HepG2 (cell line): ENCODE measurements at regions not wholly inside any gene's neighbourhood (a gene's known extent, or its start where the extent isn't known, plus 50 kb on each side); places are given as distances from the start of the nearest gene placed in this dataset.

Source experiments
- ATM ChIP-seq: fragments of 450-650 bp; IDR thresholded peaks from 2 replicates; pipeline ENCODE4 v1.7.1; 2017; ENCODE audit warnings: mild to moderate bottlenecking, borderline replicate concordance
- CAMTA2 ChIP-seq: sonication (generic); formaldehyde crosslinking; IDR thresholded peaks from 2 replicates; pipeline ENCODE4 v1.4.0; 2020; ENCODE audit warnings: mild to moderate bottlenecking, missing genetic modification reagents, borderline replicate concordance
- CBX1 ChIP-seq: IDR thresholded peaks from one replicate; pipeline ENCODE4 v1.6.1; 2016; ENCODE audit warnings: antibody characterized with exemption, low read depth
- FIP1L1 ChIP-seq: fragments of 200-400 bp; formaldehyde crosslinking; IDR thresholded peaks from 2 replicates; pipeline ENCODE4 v1.6.1; 2018; ENCODE audit warnings: low read depth, mild to moderate bottlenecking, low read length, moderate library complexity, borderline replicate concordance; ENCODE audit not compliant: insufficient read depth
- FOXJ3 ChIP-seq: sonication (generic); formaldehyde crosslinking; IDR thresholded peaks from 2 replicates; pipeline ENCODE4 v1.4.0; 2020; ENCODE audit warnings: missing genetic modification reagents, mild to moderate bottlenecking, borderline replicate concordance
- HOXA3 ChIP-seq: sonication (generic); formaldehyde crosslinking; IDR thresholded peaks from 2 replicates; pipeline ENCODE4 v1.5.0; 2020; ENCODE audit warnings: missing genetic modification reagents
- LCORL ChIP-seq, 2 experiments: fragments of 450-650 bp in 1 of 2; sonication (generic) in 1 of 2; formaldehyde crosslinking in 1 of 2; IDR thresholded peaks; 2 replicates each; pipeline versions ENCODE4 v1.5.0 to v1.6.1; 2017 to 2020; ENCODE audit warnings: antibody characterized with exemption in 1 of 2, missing genetic modification reagents in 1 of 2
- MAFK ChIP-seq, 2 experiments: IDR thresholded peaks in 1 of 2; conservative IDR thresholded peaks in 1 of 2; 2 replicates each; pipeline ENCODE4 v1.6.1; 2011; ENCODE audit warnings: improper control_type of control experiment in 2 of 2, low read length in 2 of 2
- NCOA2 ChIP-seq: sonication (generic); formaldehyde crosslinking; IDR thresholded peaks from 2 replicates; pipeline ENCODE4 v1.8.0; 2022; ENCODE audit warnings: inconsistent platforms
- NFKBIZ ChIP-seq: IDR thresholded peaks from 2 replicates; pipeline ENCODE4 v1.6.1; 2018; ENCODE audit warnings: missing genetic modification reagents, missing compliant biosample characterization
- NR3C1 ChIP-seq: sonication (generic); formaldehyde crosslinking; IDR thresholded peaks from 2 replicates; pipeline ENCODE4 v1.4.0; 2020; ENCODE audit warnings: missing genetic modification reagents
- PAF1 ChIP-seq: IDR thresholded peaks from 2 replicates; pipeline ENCODE4 v1.6.1; 2016; ENCODE audit warnings: missing genetic modification reagents, missing compliant biosample characterization
- RBAK ChIP-seq: sonication (generic); formaldehyde crosslinking; IDR thresholded peaks from 2 replicates; pipeline ENCODE4 v1.5.1; 2020; ENCODE audit warnings: mild to moderate bottlenecking, missing genetic modification reagents
- RFX3 ChIP-seq: IDR thresholded peaks from 2 replicates; pipeline ENCODE4 v1.6.1; 2016; ENCODE audit warnings: missing biosample characterization, missing genetic modification reagents
- RXRA ChIP-seq: sonication (generic); formaldehyde crosslinking; IDR thresholded peaks from 2 replicates; pipeline ENCODE4 v1.5.1; 2020; ENCODE audit warnings: missing genetic modification reagents
- SKI ChIP-seq: fragments of 450-650 bp; IDR thresholded peaks from one replicate; pipeline ENCODE4 v1.6.1; 2018; ENCODE audit warnings: mild to moderate bottlenecking; ENCODE audit not compliant: partially characterized antibody
- SP4 ChIP-seq: sonication (generic); formaldehyde crosslinking; IDR thresholded peaks from 2 replicates; pipeline ENCODE4 v1.8.1; 2023; ENCODE audit warnings: mild to moderate bottlenecking, missing genetic modification reagents
- XBP1 ChIP-seq: sonication (generic); formaldehyde crosslinking; IDR thresholded peaks from 2 replicates; pipeline ENCODE4 v1.5.0; 2020; ENCODE audit warnings: missing genetic modification reagents
- ZBTB21 ChIP-seq: sonication (generic); formaldehyde crosslinking; IDR thresholded peaks from 2 replicates; pipeline ENCODE4 v1.4.0; 2020; ENCODE audit warnings: missing genetic modification reagents
- ZBTB3 ChIP-seq: sonication (generic); formaldehyde crosslinking; IDR thresholded peaks from 2 replicates; pipeline ENCODE4 v1.4.0; 2020; ENCODE audit warnings: low read depth, mild to moderate bottlenecking, moderate library complexity, missing genetic modification reagents, borderline replicate concordance
- ZBTB7A ChIP-seq: sonication (generic); formaldehyde crosslinking; IDR thresholded peaks from 2 replicates; pipeline ENCODE4 v1.8.0; 2022; ENCODE audit warnings: mild to moderate bottlenecking, missing genetic modification reagents
- ZFP82 ChIP-seq: sonication (generic); formaldehyde crosslinking; IDR thresholded peaks from 2 replicates; pipeline ENCODE4 v1.5.1; 2020; ENCODE audit warnings: mild to moderate bottlenecking, missing genetic modification reagents, borderline replicate concordance
- ZMAT3 ChIP-seq: sonication (generic); formaldehyde crosslinking; conservative IDR thresholded peaks from 2 replicates; pipeline ENCODE4 v1.7.0; 2021; ENCODE audit warnings: missing genetic modification reagents
- ZNF205 ChIP-seq: IDR thresholded peaks from 2 replicates; pipeline ENCODE4 v1.6.1; 2018; ENCODE audit warnings: missing biosample characterization, missing genetic modification reagents
- ZNF224 ChIP-seq: sonication (generic); formaldehyde crosslinking; IDR thresholded peaks from 2 replicates; pipeline ENCODE4 v1.5.0; 2020; ENCODE audit warnings: mild to moderate bottlenecking, missing genetic modification reagents
- ZNF333 ChIP-seq: sonication (generic); formaldehyde crosslinking; IDR thresholded peaks from 2 replicates; pipeline ENCODE4 v1.4.0; 2020; ENCODE audit warnings: mild to moderate bottlenecking, missing genetic modification reagents, borderline replicate concordance
- ZNF878 ChIP-seq: sonication (generic); formaldehyde crosslinking; IDR thresholded peaks from 2 replicates; pipeline ENCODE4 v1.8.1; 2023; ENCODE audit warnings: mild to moderate bottlenecking, missing genetic modification reagents, moderate library complexity
- ZNF883 ChIP-seq: sonication (generic); formaldehyde crosslinking; IDR thresholded peaks from 2 replicates; pipeline ENCODE4 v1.5.1; 2020; ENCODE audit warnings: mild to moderate bottlenecking, missing genetic modification reagents; ENCODE audit errors: not compliant biosample characterization
- TF ChIP-seq, protein P1 (sequence below): sonication (generic); formaldehyde crosslinking; IDR thresholded peaks from 2 replicates; pipeline ENCODE4 v1.5.1; 2020; ENCODE audit warnings: missing genetic modification reagents, mild to moderate bottlenecking, borderline replicate concordance
- TF ChIP-seq, protein P2 (sequence below): sonication (generic); formaldehyde crosslinking; IDR thresholded peaks from 2 replicates; pipeline ENCODE4 v1.4.0; 2020; ENCODE audit warnings: missing genetic modification reagents

DNA sequence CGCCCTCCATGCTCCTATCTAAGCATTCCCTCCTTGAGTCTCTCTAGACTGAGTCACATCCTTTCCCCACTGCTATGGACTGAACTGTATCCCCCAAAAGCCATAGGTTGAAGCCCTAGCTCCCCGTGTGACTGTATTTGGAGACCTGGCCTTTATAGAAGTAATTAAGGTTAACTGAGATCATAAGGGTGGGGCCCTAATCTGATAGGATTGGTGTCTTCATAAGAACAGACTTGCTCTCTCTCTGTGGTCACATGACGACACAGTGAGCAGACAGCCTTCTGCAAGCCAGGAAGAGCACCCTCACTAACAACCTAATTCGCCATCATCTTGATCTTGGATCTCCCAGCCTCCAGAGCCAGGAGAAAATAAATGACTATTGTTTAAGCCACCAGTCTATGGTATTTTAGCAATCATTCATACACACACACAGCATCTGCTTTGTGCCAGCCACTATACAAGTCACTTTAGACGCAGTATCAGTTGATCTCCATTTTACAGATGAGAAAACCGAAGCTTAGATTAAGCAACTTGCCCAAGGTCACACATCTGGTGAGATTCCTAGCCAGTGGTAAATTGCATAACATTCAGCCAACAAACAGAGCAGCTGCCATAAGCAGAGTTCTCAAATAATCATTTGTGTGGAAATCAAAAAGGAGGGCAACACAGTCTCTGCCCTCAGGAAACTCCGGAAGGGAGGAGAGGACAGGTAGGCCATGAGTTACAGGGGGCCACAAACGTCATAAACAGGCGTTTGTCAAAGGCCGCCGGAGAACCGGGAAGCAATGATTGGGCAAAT, 66.3 kb upstream of the HES1 start (continued):
- TF ChIP-seq ZNF878: 0 out of 2 replicates have a peak, but pooled peaks have one; percentile 1
- no peak for TF ChIP-seq NFKBIZ (CRISPR knock-in tag)
- TF ChIP-seq RFX3 (CRISPR knock-in tag): no peak
- no peak; the same call in 1 of the 2 replicates for TF ChIP-seq HOXA3 (CRISPR knock-in tag)
- TF ChIP-seq ZBTB7A (CRISPR knock-in tag): no peak
- peak; percentile 65; the same call in 1 of the 2 replicates for TF ChIP-seq FOXJ3 (CRISPR knock-in tag)
- peak; percentile 81 for TF ChIP-seq NCOA2 (CRISPR knock-in tag)
- TF ChIP-seq, protein P1, sequence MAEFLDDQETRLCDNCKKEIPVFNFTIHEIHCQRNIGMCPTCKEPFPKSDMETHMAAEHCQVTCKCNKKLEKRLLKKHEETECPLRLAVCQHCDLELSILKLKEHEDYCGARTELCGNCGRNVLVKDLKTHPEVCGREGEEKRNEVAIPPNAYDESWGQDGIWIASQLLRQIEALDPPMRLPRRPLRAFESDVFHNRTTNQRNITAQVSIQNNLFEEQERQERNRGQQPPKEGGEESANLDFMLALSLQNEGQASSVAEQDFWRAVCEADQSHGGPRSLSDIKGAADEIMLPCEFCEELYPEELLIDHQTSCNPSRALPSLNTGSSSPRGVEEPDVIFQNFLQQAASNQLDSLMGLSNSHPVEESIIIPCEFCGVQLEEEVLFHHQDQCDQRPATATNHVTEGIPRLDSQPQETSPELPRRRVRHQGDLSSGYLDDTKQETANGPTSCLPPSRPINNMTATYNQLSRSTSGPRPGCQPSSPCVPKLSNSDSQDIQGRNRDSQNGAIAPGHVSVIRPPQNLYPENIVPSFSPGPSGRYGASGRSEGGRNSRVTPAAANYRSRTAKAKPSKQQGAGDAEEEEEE: no peak
- TF ChIP-seq MAFK (conservative IDR thresholded peaks at IDR 0.05 in 1 of 2, IDR thresholded peaks at IDR 0.05 in 1 of 2; ENCODE audit: low read length in 2 of 2): no peak
- no peak for TF ChIP-seq ZBTB21 (CRISPR knock-in tag)
- TF ChIP-seq, protein P2, sequence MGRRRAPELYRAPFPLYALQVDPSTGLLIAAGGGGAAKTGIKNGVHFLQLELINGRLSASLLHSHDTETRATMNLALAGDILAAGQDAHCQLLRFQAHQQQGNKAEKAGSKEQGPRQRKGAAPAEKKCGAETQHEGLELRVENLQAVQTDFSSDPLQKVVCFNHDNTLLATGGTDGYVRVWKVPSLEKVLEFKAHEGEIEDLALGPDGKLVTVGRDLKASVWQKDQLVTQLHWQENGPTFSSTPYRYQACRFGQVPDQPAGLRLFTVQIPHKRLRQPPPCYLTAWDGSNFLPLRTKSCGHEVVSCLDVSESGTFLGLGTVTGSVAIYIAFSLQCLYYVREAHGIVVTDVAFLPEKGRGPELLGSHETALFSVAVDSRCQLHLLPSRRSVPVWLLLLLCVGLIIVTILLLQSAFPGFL (CRISPR knock-in tag): no peak
- no peak for TF ChIP-seq ZNF333 (CRISPR knock-in tag)
- no peak for TF ChIP-seq CBX1
- TF ChIP-seq XBP1 (CRISPR knock-in tag): no peak
- no peak for TF ChIP-seq SKI
- no peak for TF ChIP-seq ZBTB3
- TF ChIP-seq CAMTA2: no peak
- no peak for TF ChIP-seq ZFP82 (CRISPR knock-in tag)
- TF ChIP-seq NR3C1 (CRISPR knock-in tag): no peak
- no peak for TF ChIP-seq LCORL (IDR thresholded peaks at IDR 0.05)
- TF ChIP-seq LCORL (CRISPR knock-in tag; IDR thresholded peaks at IDR 0.05): no peak
- TF ChIP-seq ATM: no peak
- no peak for TF ChIP-seq SP4
- no peak; the same call in 1 of the 2 replicates for TF ChIP-seq RXRA (CRISPR knock-in tag)
- TF ChIP-seq ZMAT3 (CRISPR knock-in tag): no peak
- no peak for TF ChIP-seq ZNF224 (CRISPR knock-in tag)
- TF ChIP-seq ZNF883: no peak
- no peak for TF ChIP-seq PAF1 (CRISPR knock-in tag)
- no peak for TF ChIP-seq FIP1L1
- no peak for TF ChIP-seq ZNF205 (CRISPR knock-in tag)
- TF ChIP-seq RBAK: no peak
